ENCODE measurements at regions not wholly inside any gene's neighbourhood (a gene's known extent, or its start where the extent isn't known, plus 50 kb on each side); places are given as distances from the start of the nearest gene placed in this dataset.

DNA sequence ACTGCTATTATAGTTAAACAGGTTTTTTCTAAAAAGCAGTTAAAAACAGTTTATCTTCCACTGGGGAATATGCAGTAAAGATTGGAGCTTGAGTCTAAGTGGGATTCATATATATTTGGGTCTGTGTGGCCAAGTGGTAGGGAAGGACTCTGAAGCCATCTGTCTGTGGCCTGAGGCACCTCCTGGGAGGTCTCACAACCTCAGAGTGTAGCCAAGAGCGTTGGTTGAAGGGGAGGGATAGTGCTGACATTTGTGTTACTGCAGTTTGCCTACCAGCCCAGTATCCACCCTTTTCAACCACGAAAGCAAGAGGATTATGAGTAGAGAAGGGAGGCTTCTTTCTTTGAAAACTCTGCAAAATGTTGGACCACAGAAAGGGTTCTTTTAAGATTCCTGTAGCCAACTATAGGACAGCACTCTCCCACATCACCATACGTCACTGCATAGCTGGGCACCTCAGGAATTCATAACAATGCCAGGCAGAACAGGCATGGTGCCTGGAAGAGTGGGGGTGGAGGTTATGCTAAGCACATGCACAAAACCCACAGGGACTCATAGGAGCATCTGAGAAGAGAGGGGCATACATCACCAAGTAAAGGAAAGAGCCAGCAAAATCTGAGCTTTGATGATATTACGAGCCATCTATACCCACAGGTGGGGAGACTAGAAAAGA is 90.5 kb upstream of the HEY2 start:
- no peak overlapping the region for H3K4me3 ChIP-seq (ENCODE audit: low read depth, low read length)
- TF ChIP-seq, protein P1, sequence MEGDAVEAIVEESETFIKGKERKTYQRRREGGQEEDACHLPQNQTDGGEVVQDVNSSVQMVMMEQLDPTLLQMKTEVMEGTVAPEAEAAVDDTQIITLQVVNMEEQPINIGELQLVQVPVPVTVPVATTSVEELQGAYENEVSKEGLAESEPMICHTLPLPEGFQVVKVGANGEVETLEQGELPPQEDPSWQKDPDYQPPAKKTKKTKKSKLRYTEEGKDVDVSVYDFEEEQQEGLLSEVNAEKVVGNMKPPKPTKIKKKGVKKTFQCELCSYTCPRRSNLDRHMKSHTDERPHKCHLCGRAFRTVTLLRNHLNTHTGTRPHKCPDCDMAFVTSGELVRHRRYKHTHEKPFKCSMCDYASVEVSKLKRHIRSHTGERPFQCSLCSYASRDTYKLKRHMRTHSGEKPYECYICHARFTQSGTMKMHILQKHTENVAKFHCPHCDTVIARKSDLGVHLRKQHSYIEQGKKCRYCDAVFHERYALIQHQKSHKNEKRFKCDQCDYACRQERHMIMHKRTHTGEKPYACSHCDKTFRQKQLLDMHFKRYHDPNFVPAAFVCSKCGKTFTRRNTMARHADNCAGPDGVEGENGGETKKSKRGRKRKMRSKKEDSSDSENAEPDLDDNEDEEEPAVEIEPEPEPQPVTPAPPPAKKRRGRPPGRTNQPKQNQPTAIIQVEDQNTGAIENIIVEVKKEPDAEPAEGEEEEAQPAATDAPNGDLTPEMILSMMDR (conservative IDR thresholded peaks at IDR 0.05; ENCODE audit: low read depth, low read length): no peak
- DNase-seq (ENCODE audit: low read depth): no peak

DNA sequence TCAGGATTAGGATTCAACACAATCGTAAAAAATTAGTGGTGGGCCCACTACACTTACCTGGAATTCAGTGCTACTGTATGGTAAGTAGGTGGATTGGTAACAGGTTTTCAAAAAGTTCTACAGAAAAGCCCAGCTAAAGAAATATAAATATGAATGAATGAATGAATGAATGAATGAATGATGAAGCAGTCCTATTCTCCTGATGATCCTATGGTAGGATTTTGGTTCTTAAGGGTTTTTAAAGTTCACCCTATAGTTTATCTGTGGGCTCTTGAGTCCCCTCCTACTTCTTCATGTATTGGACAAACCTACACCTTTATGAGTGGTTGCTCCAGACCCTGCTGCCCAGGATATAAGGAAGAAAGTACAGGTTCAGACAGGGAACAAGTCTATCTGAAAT is 89.5 kb upstream of the HEY2 start:
- no peak for DNase-seq (ENCODE audit: low read depth)
- H3K4me3 ChIP-seq (ENCODE audit: low read depth, low read length): no peak overlapping the region
- TF ChIP-seq, protein P1 (conservative IDR thresholded peaks at IDR 0.05; ENCODE audit: low read depth, low read length): no peak

- TF ChIP-seq, protein P1 (conservative IDR thresholded peaks at IDR 0.05; ENCODE audit: low read depth, low read length): no peak
- DNase-seq (ENCODE audit: low read depth): peak; percentile 12
- H3K4me3 ChIP-seq (ENCODE audit: low read depth, low read length): no peak overlapping the region
These were observed 87.1 kb upstream of the HEY2 start for GRCh38 chr6:125662296-125662695.

GRCh38 chr6:125665295-125665814 is 84.1 kb upstream of the HEY2 start:
- TF ChIP-seq, protein P1 (conservative IDR thresholded peaks at IDR 0.05; ENCODE audit: low read depth, low read length): no peak
- DNase-seq (ENCODE audit: low read depth): no peak
- no peak overlapping the region for H3K4me3 ChIP-seq (ENCODE audit: low read depth, low read length)

GRCh38 chr6:125667326-125667725 is 82.1 kb upstream of the HEY2 start:
- TF ChIP-seq, protein P1 (conservative IDR thresholded peaks at IDR 0.05; ENCODE audit: low read depth, low read length): no peak
- no peak for DNase-seq (ENCODE audit: low read depth)
- no peak overlapping the region for H3K4me3 ChIP-seq (ENCODE audit: low read depth, low read length)

DNA sequence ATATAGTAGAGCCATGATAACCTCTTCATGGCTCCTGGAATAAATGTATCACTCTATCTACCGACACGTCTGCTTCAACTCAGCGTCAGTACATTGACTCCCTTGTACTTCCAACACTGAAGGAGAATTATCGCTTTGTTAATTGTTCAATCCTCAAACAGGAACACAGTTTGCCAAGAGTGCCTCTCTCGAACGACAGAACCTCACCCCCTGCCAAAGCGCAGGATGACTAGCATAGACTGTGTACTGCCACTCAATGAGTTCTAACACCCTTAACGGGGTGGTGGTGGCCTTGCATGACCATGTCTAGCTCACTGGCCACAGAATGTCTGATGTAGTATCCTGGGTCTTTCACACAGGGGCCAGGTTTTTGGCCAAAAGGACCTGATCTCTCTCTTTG is 81.4 kb upstream of the HEY2 start:
- DNase-seq (ENCODE audit: low read depth): no peak
- TF ChIP-seq, protein P1 (conservative IDR thresholded peaks at IDR 0.05; ENCODE audit: low read depth, low read length): no peak
- no peak overlapping the region for H3K4me3 ChIP-seq (ENCODE audit: low read depth, low read length)

DNA sequence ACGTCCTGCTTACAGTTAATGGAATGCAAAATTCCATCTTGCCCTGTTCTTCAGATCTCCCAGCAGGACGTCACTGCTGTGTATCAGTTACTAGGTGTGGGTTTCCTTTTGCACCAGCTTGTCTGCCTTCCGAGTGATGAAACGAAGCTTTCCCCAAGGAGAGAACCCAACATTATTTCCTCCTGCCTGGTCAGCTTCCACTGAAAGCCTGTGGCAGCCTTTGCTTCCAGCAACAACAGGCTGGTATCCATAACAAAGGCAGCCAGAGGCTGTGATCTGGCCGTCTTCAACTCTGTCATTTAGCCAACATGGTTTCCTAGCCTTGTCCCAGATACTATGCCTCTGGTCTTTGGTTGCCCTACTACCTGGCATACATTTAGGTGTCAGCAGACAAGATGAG is 78.9 kb upstream of the HEY2 start:
- DNase-seq (ENCODE audit: low read depth): peak; percentile 11
- TF ChIP-seq, protein P1 (conservative IDR thresholded peaks at IDR 0.05; ENCODE audit: low read depth, low read length): no peak
- no peak overlapping the region for H3K4me3 ChIP-seq (ENCODE audit: low read depth, low read length)

Measured in choroid plexus epithelial cell (primary cell).